ENCODE measurements at regions not wholly inside any gene's neighbourhood (a gene's known extent, or its start where the extent isn't known, plus 50 kb on each side); places are given as distances from the start of the nearest gene placed in this dataset.

DNA sequence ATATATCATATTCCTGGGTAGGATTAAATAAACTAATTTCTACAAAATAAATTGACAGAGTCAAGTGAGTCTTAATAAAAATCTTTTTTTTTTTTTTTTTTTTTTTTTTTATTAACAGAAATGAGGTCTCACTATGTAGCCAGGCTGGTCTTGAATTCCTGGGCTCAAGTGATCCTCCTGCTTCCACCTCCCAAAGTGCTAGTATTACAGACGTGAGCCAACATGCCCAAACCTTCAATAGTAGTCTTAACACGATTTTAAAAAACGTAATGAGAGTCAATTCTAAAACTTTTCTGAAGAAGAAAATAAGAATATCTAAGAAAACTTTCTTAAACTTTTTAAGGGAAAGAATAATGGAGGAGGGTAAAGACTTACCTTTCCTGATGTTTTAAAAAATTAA lies 84.2 kb downstream of the YIPF5 start:
- H3K4me2 ChIP-seq: no peak overlapping the region
- H3K36me3 ChIP-seq: no peaks in the 10 kb centered on the region
- no peak overlapping the region for H3K4me3 ChIP-seq
- no peaks in the 10 kb centered on the region for H4K20me1 ChIP-seq
- H3K9me3 ChIP-seq (replicated peaks in 1 of 11): peaks cover 8 to 14% (median 13%) of the 10 kb centered on the region in 11 experiments
- TF ChIP-seq Cebpa-rat (IDR thresholded peaks at IDR 0.05): no peak
- no peak overlapping the region for H3K9ac ChIP-seq
- no peaks in the 10 kb centered on the region for H3K27me3 ChIP-seq
- H3K27ac ChIP-seq: no peak overlapping the region
- H3K4me1 ChIP-seq: peaks cover 12 to 17% (median 14%) of the 10 kb centered on the region in 10 experiments; a peak in 18 of 20 replicates

DNA sequence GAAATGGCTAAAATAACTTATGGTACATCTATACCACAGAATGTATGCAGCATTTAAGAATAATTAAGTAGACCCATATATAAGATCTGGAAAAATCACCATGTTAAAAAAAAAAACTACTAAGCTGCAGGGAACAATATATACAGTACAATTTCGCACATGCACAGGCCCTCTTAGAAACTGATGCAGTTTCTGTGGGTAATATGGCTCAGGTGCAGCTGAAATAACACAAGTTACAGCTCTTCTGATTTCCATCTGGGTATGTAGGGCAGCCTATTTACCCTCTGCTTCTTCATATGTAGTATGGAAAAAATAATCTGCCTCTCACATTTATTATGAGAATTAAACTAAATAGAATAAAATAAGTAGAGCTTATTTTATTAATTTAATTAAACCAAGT lies 82.9 kb downstream of the YIPF5 start:
- H3K27ac ChIP-seq: no peak overlapping the region
- H3K9ac ChIP-seq: no peak overlapping the region
- TF ChIP-seq Cebpa-rat (IDR thresholded peaks at IDR 0.05): no peak
- H4K20me1 ChIP-seq: no peaks in the 10 kb centered on the region
- no peak overlapping the region for H3K4me3 ChIP-seq
- no peaks in the 10 kb centered on the region for H3K36me3 ChIP-seq
- no peak overlapping the region for H3K4me2 ChIP-seq
- no peaks in the 10 kb centered on the region for H3K27me3 ChIP-seq
- peaks cover 12 to 17% (median 14%) of the 10 kb centered on the region in 10 experiments; a peak in 18 of 20 replicates for H3K4me1 ChIP-seq
- H3K9me3 ChIP-seq (replicated peaks in 1 of 11): peaks cover 0 to 2% (median under 1%) of the 10 kb centered on the region in 11 experiments; a peak in 6 of 22 replicates

DNA sequence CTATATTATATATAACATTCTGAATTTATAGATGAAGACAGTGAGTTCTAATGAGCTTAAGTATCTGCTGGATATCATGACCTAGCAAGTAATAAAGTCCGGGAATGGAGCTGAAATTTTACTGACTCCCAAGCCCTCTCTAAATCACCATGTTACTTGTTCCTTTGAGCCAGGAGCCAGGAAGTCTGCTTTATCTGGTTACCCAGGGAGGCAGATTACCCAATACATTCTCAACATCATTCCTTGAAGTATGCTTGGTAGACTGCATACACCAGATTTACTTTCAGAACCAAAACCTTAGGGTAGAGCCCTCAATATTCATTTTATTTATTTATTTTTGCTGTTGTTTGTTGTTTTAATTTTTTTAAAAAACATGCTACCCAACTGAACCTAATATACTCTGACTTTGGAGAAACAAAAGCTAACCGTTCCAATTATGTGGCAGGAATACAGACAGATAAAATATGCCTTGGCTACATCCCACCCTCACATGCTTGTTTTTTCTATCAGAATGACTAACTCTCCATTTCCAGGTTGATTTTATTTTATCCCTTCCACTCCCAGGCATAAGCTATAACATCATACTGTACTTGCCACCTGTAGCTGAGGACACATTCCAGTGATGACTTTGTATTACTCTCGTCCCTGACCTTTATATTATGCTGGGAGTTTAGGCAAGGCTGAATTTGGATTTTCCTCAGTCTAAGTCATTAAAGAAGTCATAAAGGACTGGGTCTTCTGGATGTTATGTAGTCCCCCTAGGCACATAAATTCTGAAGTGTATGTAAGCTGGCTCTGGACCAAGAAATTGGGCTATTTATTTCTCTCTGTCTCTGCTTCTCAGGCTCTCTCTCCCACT lies 82.0 kb downstream of the YIPF5 start:
- no peak for TF ChIP-seq Cebpa-rat (IDR thresholded peaks at IDR 0.05)
- Histone ChIP-seq H3K4me1 (peaks cover 12 to 17% (median 14%) of the 10 kb centered on the region in 10 experiments; a peak in 18 of 20 replicates), H4K20me1 (no peaks in the 10 kb centered on the region), H3K27ac (no peak overlapping the region), H3K4me3 (no peak overlapping the region), H3K9me3 (replicated peaks in 1 of 11) (no peaks in the 10 kb centered on the region), H3K27me3 (no peaks in the 10 kb centered on the region), H3K9ac (no peak overlapping the region), H3K4me2 (peak overlapping the region in 10 of 11 experiments; percentile 15 to 75 (median 52); a peak in 16 of 22 replicates), H3K36me3 (no peaks in the 10 kb centered on the region)

DNA sequence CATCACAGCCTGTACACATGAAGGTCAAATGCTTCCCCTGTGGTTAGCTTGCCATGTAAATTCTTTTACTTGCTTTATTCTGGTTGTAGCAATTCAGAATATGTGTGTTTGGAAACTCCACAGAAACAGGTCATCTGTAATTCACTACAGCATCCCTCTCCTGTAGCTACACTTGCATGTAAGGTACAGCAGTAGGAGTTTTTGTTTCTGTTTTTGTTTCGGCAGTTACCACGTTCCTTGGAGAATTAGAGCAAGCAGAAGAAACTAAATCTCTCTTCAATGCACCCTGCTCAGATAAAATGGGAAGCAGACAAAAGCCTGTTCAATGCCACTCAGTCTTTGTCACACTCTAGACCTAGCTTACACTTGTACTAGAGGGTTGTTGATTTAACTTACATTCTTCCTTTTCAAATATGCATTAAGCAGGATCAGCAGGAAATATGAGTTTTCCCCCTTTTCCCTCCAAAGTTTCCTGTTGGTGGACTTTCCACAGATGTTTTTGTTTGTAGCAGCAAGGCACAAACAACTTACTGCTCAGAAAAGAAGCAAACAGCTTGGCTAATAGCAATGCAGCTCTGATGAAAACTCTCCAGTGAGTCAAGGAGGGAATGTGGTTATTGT lies 80.9 kb downstream of the YIPF5 start:
- Histone ChIP-seq H3K9ac (peak overlapping the region in 4 of 11 experiments; percentile 2 to 44 (median 18); a peak in 3 of 22 replicates), H3K27me3 (no peaks in the 10 kb centered on the region), H3K4me1 (peaks cover 12 to 17% (median 14%) of the 10 kb centered on the region in 10 experiments; a peak in 18 of 20 replicates), H3K4me2 (peak overlapping the region; percentile 15 to 75 (median 48); a peak in 21 of 22 replicates), H3K9me3 (replicated peaks in 1 of 11) (no peaks in the 10 kb centered on the region), H3K36me3 (no peaks in the 10 kb centered on the region), H3K27ac (peak overlapping the region in 2 of 11 experiments; percentile 11 to 27; a peak in 2 of 22 replicates), H3K4me3 (peak overlapping the region in 2 of 10 experiments; percentile 25 to 34; a peak in 2 of 20 replicates), H4K20me1 (no peaks in the 10 kb centered on the region)
- TF ChIP-seq Cebpa-rat (IDR thresholded peaks at IDR 0.05): no peak

DNA sequence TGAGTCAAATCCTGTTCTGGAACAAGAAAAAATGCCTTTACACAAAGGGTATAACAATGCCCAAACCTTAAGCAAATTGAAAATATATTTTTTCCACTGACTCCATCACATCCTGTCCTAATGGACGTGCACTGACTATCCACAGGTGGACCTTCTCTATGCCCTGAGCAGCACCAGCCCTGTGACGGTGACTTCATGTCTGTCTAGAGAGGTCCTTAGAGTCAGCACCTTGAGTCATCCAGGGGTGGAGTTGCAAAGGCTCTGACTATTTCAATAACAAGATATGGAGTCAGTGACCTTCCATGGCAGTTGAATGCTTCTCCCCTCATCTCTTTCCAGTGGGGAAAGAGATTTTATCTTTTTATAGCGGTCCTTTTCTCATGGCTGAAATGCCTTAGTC lies 78.0 kb downstream of the YIPF5 start:
- Histone ChIP-seq H3K4me3 (no peak overlapping the region), H3K4me2 (no peak overlapping the region), H3K27ac (no peak overlapping the region), H3K36me3 (no peaks in the 10 kb centered on the region), H4K20me1 (no peaks in the 10 kb centered on the region), H3K9ac (no peak overlapping the region), H3K27me3 (no peaks in the 10 kb centered on the region), H3K9me3 (replicated peaks in 1 of 11) (peaks cover 0 to 14% (median 7%) of the 10 kb centered on the region in 11 experiments; a peak in 8 of 22 replicates), H3K4me1 (peaks cover 12 to 17% (median 14%) of the 10 kb centered on the region in 10 experiments; a peak in 18 of 20 replicates)
- TF ChIP-seq Cebpa-rat (IDR thresholded peaks at IDR 0.05): no peak

DNA sequence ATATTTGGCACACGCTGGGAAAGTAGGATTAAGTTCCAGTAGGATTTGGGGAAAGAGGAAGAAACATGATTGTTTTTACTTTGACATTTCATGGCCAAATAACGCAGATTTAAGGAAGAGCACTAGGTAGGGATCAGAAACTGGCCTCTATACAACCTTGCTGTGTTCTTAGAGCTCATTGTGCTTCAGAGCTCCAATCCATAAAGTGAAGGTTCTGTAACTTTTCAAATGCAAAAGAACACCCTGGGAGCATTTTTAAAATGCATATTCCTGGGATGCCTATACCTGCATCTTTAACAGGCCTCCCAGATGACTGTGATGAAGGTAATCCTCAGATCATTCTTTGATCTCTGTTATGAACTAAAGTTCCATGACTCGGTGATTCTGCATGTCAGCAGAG lies 77.1 kb downstream of the YIPF5 start:
- TF ChIP-seq Cebpa-rat (IDR thresholded peaks at IDR 0.05): no peak
- H3K9ac ChIP-seq: no peak overlapping the region
- H3K27ac ChIP-seq: no peak overlapping the region
- no peak overlapping the region for H3K4me3 ChIP-seq
- peaks cover 0 to 19% (median 7%) of the 10 kb centered on the region in 11 experiments; a peak in 8 of 22 replicates for H3K9me3 ChIP-seq (replicated peaks in 1 of 11)
- H3K4me2 ChIP-seq: no peak overlapping the region
- no peaks in the 10 kb centered on the region for H3K27me3 ChIP-seq
- no peaks in the 10 kb centered on the region for H3K36me3 ChIP-seq
- peaks cover 12 to 17% (median 14%) of the 10 kb centered on the region in 10 experiments; a peak in 18 of 20 replicates for H3K4me1 ChIP-seq
- H4K20me1 ChIP-seq: no peaks in the 10 kb centered on the region

DNA sequence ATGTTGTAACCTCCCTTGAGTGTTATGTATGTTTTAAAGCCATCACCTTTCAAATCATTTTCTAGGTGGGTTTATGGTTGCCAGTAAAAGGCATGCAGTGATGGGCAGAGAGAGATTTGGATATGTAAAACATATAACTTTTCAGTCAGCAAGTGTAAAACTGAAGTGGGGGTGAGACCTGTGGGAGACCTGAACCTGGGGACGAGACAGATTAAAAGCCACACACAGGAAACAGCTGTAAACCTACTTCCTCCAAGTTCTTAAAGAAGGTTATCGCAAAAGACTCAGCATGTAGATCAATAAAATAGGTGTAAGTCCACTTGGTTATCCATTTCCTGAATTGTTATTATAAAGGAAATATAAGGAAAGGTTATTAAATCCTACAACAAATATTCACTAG lies 76.6 kb downstream of the YIPF5 start:
- Histone ChIP-seq H3K9me3 (replicated peaks in 1 of 11) (peaks cover 0 to 19% (median 7%) of the 10 kb centered on the region in 11 experiments; a peak in 8 of 22 replicates), H3K4me1 (peaks cover 11 to 13% (median 12%) of the 10 kb centered on the region in 10 experiments; a peak in 18 of 20 replicates), H3K27me3 (no peaks in the 10 kb centered on the region), H3K27ac (no peak overlapping the region), H3K36me3 (no peaks in the 10 kb centered on the region), H3K9ac (no peak overlapping the region), H3K4me2 (no peak overlapping the region), H4K20me1 (no peaks in the 10 kb centered on the region), H3K4me3 (no peak overlapping the region)
- TF ChIP-seq Cebpa-rat (IDR thresholded peaks at IDR 0.05): no peak

DNA sequence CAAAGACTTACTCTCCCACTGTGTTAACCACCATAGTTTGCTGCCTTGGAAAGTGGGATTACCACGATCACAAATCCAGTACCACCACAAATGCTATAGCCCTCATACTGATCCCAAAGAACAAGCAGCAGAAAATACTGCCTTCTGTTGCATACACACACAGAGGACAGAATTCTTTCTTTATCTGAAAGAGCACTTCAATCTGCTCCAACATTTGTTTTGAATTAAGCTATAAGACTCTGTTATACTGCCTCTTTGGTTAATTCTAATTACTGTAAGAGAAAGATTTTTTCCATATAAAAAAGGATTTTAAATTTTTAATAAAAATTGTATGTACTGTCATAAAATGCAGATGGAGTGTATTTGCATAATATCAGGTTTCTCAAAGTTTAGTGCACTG lies 69.8 kb downstream of the YIPF5 start:
- no peaks in the 10 kb centered on the region for H3K36me3 ChIP-seq
- H3K27ac ChIP-seq: no peak overlapping the region
- no peaks in the 10 kb centered on the region for H3K4me1 ChIP-seq
- H3K9me3 ChIP-seq (replicated peaks in 1 of 11): peaks cover 0 to 12% (median 1%) of the 10 kb centered on the region in 11 experiments; a peak in 4 of 22 replicates
- H3K4me2 ChIP-seq: no peak overlapping the region
- H3K27me3 ChIP-seq: no peaks in the 10 kb centered on the region
- H3K9ac ChIP-seq: no peak overlapping the region
- TF ChIP-seq Cebpa-rat (IDR thresholded peaks at IDR 0.05): no peak
- H3K4me3 ChIP-seq: no peak overlapping the region
- H4K20me1 ChIP-seq: no peaks in the 10 kb centered on the region

DNA sequence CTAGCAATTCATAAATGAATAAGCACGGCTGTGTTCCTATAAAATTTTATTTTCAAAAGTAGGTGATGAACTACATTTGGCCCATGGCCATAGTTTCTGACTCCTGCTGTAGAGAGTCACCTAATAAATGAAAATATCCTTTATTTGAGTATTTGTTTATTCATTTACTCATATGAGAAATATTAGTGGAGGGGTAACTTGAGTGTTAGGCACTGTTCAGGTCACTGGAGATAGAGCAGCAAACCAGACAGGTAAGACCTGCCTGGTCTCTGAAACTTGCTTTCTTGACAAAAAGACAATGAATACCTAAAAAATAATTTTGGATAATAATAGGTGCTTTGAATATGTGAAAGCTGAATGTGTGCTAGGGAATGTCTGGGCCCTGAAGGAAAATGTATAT lies 68.8 kb downstream of the YIPF5 start:
- no peaks in the 10 kb centered on the region for H3K27me3 ChIP-seq
- H3K27ac ChIP-seq: no peak overlapping the region
- H3K36me3 ChIP-seq: no peaks in the 10 kb centered on the region
- no peak overlapping the region for H3K9ac ChIP-seq
- no peak overlapping the region for H3K4me3 ChIP-seq
- H3K4me1 ChIP-seq: no peaks in the 10 kb centered on the region
- H4K20me1 ChIP-seq: no peaks in the 10 kb centered on the region
- peaks cover 0 to 8% (median 0%) of the 10 kb centered on the region in 11 experiments; a peak in 2 of 22 replicates for H3K9me3 ChIP-seq (replicated peaks in 1 of 11)
- no peak for TF ChIP-seq Cebpa-rat (IDR thresholded peaks at IDR 0.05)
- no peak overlapping the region for H3K4me2 ChIP-seq
